DOHH2 (cell line): ENCODE measurements at regions not wholly inside any gene's neighbourhood (a gene's known extent, or its start where the extent isn't known, plus 50 kb on each side); places are given as distances from the start of the nearest gene placed in this dataset.

Source experiments
- H3F3A ChIP-seq: fragments of 200-600 bp; sonication (generic), shearing (Covaris generic); 2 replicates; pipeline ENCODE4 v1.6.0; 2016; ENCODE audit warnings: antibody characterized with exemption, mild to moderate bottlenecking; ENCODE audit not compliant: control insufficient read depth, insufficient read depth
- H3K27ac ChIP-seq: fragments of 200-600 bp; sonication (generic); 2 replicates; pipeline ENCODE4 v1.5.1; 2014; ENCODE audit warnings: low read depth, mild to moderate bottlenecking, low read length, moderate library complexity
- H3K27me3 ChIP-seq: fragments of 200-600 bp; sonication (generic); 2 replicates; pipeline ENCODE4 v1.6.1; 2014; ENCODE audit warnings: mild to moderate bottlenecking, low read length, mixed read lengths; ENCODE audit not compliant: control insufficient read depth
- H3K36me3 ChIP-seq: fragments of 200-600 bp; sonication (generic); 2 replicates; pipeline ENCODE4 v1.6.1; 2014; ENCODE audit warnings: mild to moderate bottlenecking, low read length, moderate library complexity, mixed read lengths; ENCODE audit not compliant: control insufficient read depth
- H3K4me1 ChIP-seq: fragments of 200-600 bp; sonication (generic); 2 replicates; pipeline ENCODE4 v1.6.1; 2014; ENCODE audit warnings: mild to moderate bottlenecking, low read length, mixed read lengths; ENCODE audit not compliant: control insufficient read depth
- H3K4me2 ChIP-seq: fragments of 200-600 bp; sonication (generic); 2 replicates; pipeline ENCODE4 v1.6.0; 2014; ENCODE audit warnings: mild to moderate bottlenecking, low read length, moderate library complexity
- H3K4me3 ChIP-seq: fragments of 200-600 bp; sonication (generic); 2 replicates; pipeline ENCODE4 v1.5.1; 2014; ENCODE audit warnings: mild to moderate bottlenecking, low read length, mixed read lengths
- H3K79me2 ChIP-seq: fragments of 200-600 bp; sonication (generic); 2 replicates; pipeline ENCODE4 v1.6.1; 2014; ENCODE audit warnings: mild to moderate bottlenecking, low read length, mixed read lengths; ENCODE audit not compliant: control insufficient read depth
- H3K9me2 ChIP-seq: fragments of 200-600 bp; sonication (generic); replicated peaks from 2 replicates; pipeline ENCODE4 v1.6.1; 2014; ENCODE audit warnings: mild to moderate bottlenecking, low read length, mixed read lengths; ENCODE audit not compliant: control insufficient read depth
- H3K9me3 ChIP-seq: fragments of 200-600 bp; sonication (generic); 2 replicates; pipeline ENCODE4 v1.6.1; 2014; ENCODE audit warnings: antibody characterized with exemption, low read length, mixed read lengths; ENCODE audit not compliant: control insufficient read depth, insufficient read depth
- H4K20me1 ChIP-seq: fragments of 200-600 bp; sonication (generic); 2 replicates; pipeline ENCODE4 v1.6.0; 2014; ENCODE audit warnings: low read depth, mild to moderate bottlenecking, antibody characterized with exemption, low read length, moderate library complexity; ENCODE audit not compliant: control insufficient read depth, insufficient read depth
- CTCF ChIP-seq: fragments of 200-600 bp; sonication (generic); IDR thresholded peaks from one replicate; pipeline ENCODE4 v1.5.1; 2014; ENCODE audit warnings: antibody characterized with exemption, mild to moderate bottlenecking, low read depth, low read length; ENCODE audit not compliant: poor library complexity, severe bottlenecking
- EZH2phosphoT487 ChIP-seq: fragments of 200-600 bp; sonication (generic); IDR thresholded peaks from 2 replicates; pipeline ENCODE4 v1.6.1; 2017; ENCODE audit warnings: borderline replicate concordance, mild to moderate bottlenecking, antibody characterized with exemption, low read length, moderate library complexity, mixed read lengths

- no peaks in the 10 kb centered on the region for H3K27me3 ChIP-seq
- no peaks in the 10 kb centered on the region for H3F3A ChIP-seq
- H4K20me1 ChIP-seq = no peaks in the 10 kb centered on the region
- no peaks in the 10 kb centered on the region for H3K9me2 ChIP-seq
- TF ChIP-seq CTCF = no peak
- TF ChIP-seq EZH2phosphoT487 = no peak
- no peaks in the 10 kb centered on the region for H3K79me2 ChIP-seq
- no peaks in the 10 kb centered on the region for H3K36me3 ChIP-seq
- H3K4me1 ChIP-seq = no peaks in the 10 kb centered on the region
- no peak overlapping the region for H3K4me2 ChIP-seq
- no peak overlapping the region for H3K4me3 ChIP-seq
- no peak overlapping the region for H3K27ac ChIP-seq
- 0 out of 2 replicates have a peak, but pooled peaks cover 4% of the 10 kb centered on the region for H3K9me3 ChIP-seq
Measured at GRCh38 chr7:54690892-54691291, 68.1 kb downstream of the SEC61G start.

- H3K9me2 ChIP-seq = no peaks in the 10 kb centered on the region
- no peaks in the 10 kb centered on the region for H4K20me1 ChIP-seq
- H3K4me1 ChIP-seq = no peaks in the 10 kb centered on the region
- H3K27ac ChIP-seq = no peak overlapping the region
- H3K4me3 ChIP-seq = no peak overlapping the region
- H3K9me3 ChIP-seq = 0 out of 2 replicates have a peak, but pooled peaks cover 4% of the 10 kb centered on the region
- H3K4me2 ChIP-seq = no peak overlapping the region
- H3K36me3 ChIP-seq = no peaks in the 10 kb centered on the region
- no peaks in the 10 kb centered on the region for H3F3A ChIP-seq
- TF ChIP-seq CTCF (no peak), EZH2phosphoT487 (no peak)
- no peaks in the 10 kb centered on the region for H3K79me2 ChIP-seq
- H3K27me3 ChIP-seq = no peaks in the 10 kb centered on the region
Measured at GRCh38 chr7:54690050-54690443, 69.0 kb downstream of the SEC61G start.

- H3K79me2 ChIP-seq = no peaks in the 10 kb centered on the region
- H3K27ac ChIP-seq = no peak overlapping the region
- TF ChIP-seq CTCF (no peak), EZH2phosphoT487 (no peak)
Measured at GRCh38 chr7:54689394-54690049, 69.5 kb downstream of the SEC61G start.

More at GRCh38 chr7:54689394-54690049, 69.5 kb downstream of the SEC61G start:
- H4K20me1 ChIP-seq = no peaks in the 10 kb centered on the region
- no peak overlapping the region for H3K4me3 ChIP-seq
- H3K36me3 ChIP-seq = no peaks in the 10 kb centered on the region
- no peaks in the 10 kb centered on the region for H3K27me3 ChIP-seq
- H3K4me2 ChIP-seq = no peak overlapping the region
- H3K9me3 ChIP-seq = 0 out of 2 replicates have a peak, but pooled peaks cover 4% of the 10 kb centered on the region
- no peaks in the 10 kb centered on the region for H3K9me2 ChIP-seq
- H3F3A ChIP-seq = no peaks in the 10 kb centered on the region
- H3K4me1 ChIP-seq = no peaks in the 10 kb centered on the region
